ENCODE measurements at regions not wholly inside any gene's neighbourhood (a gene's known extent, or its start where the extent isn't known, plus 50 kb on each side); places are given as distances from the start of the nearest gene placed in this dataset.

GRCh38 chr7:131673576-131673975 lies 117.1 kb upstream of the PODXL start:
- TF ChIP-seq CTCF (IDR thresholded peaks at IDR 0.05; ENCODE audit: low read depth, low read length) (no peak), EZH2phosphoT487 (IDR thresholded peaks at IDR 0.05; ENCODE audit: low read depth) (no peak)

All from OCI-LY3 (cell line).